ENCODE measurements at regions not wholly inside any gene's neighbourhood (a gene's known extent, or its start where the extent isn't known, plus 50 kb on each side); places are given as distances from the start of the nearest gene placed in this dataset.

DNA sequence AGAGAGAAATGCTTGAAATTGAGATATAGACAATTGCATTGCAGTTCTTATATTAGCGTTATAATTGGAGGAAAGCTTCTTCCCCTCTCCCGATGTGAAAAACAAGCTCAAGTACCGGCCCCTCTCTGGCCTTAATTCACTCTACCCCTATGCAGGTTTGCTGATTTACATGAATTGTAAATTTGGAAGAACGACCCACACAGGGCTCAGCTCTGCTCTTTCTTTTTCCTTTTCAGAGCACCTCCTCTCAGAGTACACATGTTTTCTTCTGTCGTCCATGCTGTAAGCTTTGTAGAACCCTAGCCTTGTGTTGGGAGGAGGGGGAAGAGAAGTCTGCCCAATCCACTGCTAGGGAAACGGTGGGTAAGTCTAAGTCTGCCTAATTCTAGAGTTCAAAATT, 140.8 kb downstream of the IQUB start:
- ATAC-seq (ENCODE audit: insufficient read depth, low FRiP score) (no peak), DNase-seq (no peak)
- no peaks in the 10 kb centered on the region for H3K27me3 ChIP-seq (ENCODE audit: control insufficient read depth in 3 of 3, insufficient read depth in 3 of 3, low read length in 2 of 3)

DNA sequence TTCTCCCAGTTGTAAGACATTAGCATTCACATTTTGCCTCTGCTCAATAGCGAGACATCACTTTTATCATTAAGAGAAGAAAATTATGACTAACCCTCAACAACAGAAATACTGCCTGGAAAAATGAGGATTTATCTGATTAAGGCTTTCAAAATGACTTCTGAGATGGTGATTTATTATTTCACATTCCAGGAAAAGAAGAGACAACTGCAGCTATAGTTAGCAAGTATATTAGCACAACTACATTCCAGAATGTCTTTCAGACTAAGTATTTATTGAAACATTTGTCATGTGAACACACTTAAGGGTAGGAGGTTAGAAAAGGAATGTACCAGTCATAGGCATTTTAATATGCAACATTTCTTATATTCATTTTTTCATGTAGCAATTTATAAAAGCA, 162.0 kb downstream of the IQUB start:
- Histone ChIP-seq H3K4me3 (no peak overlapping the region), H3K9ac (ENCODE audit: insufficient read depth in 1 of 2, low read length in 2 of 2) (no peak overlapping the region), H3K27me3 (ENCODE audit: control insufficient read depth in 3 of 3, insufficient read depth in 3 of 3, low read length in 2 of 3) (no peaks in the 10 kb centered on the region), H3K36me3 (ENCODE audit: control insufficient read depth in 4 of 4, insufficient read depth in 4 of 4, low read length in 4 of 4) (no peaks in the 10 kb centered on the region), H3K27ac (ENCODE audit: low read depth in 1 of 2, low read length in 1 of 2) (no peak overlapping the region), H3K9me3 (ENCODE audit: control insufficient read depth in 4 of 4, insufficient read depth in 3 of 4, low read length in 3 of 4) (no peaks in the 10 kb centered on the region), H3K4me1 (ENCODE audit: control insufficient read depth in 5 of 5, insufficient read depth in 5 of 5, low read length in 5 of 5) (no peaks in the 10 kb centered on the region)
- no peak for ATAC-seq (ENCODE audit: insufficient read depth, low FRiP score)
- DNase-seq: no peak
- no peak for TF ChIP-seq CTCF (IDR thresholded peaks at IDR 0.05; ENCODE audit: control extremely low read depth, extremely low read depth)
- 74 to 77% methylated on average over 1 of the region's 1 CpG for WGBS, 2 donors

More for the DNA sequence above, 140.8 kb downstream of the IQUB start:
- no peak overlapping the region for H3K4me3 ChIP-seq
- H3K9me3 ChIP-seq (ENCODE audit: control insufficient read depth in 4 of 4, insufficient read depth in 3 of 4, low read length in 3 of 4): no peaks in the 10 kb centered on the region
- no peak overlapping the region for H3K9ac ChIP-seq (ENCODE audit: insufficient read depth in 1 of 2, low read length in 2 of 2)
- no peak overlapping the region for H3K27ac ChIP-seq (ENCODE audit: low read depth in 1 of 2, low read length in 1 of 2)
- no peak for TF ChIP-seq CTCF (IDR thresholded peaks at IDR 0.05; ENCODE audit: control extremely low read depth, extremely low read depth)
- no peaks in the 10 kb centered on the region for H3K36me3 ChIP-seq (ENCODE audit: control insufficient read depth in 4 of 4, insufficient read depth in 4 of 4, low read length in 4 of 4)
- no peaks in the 10 kb centered on the region for H3K4me1 ChIP-seq (ENCODE audit: control insufficient read depth in 5 of 5, insufficient read depth in 5 of 5, low read length in 5 of 5)
- 57 to 58% methylated on average over 6 of the region's 6 CpGs for WGBS, 2 donors

DNA sequence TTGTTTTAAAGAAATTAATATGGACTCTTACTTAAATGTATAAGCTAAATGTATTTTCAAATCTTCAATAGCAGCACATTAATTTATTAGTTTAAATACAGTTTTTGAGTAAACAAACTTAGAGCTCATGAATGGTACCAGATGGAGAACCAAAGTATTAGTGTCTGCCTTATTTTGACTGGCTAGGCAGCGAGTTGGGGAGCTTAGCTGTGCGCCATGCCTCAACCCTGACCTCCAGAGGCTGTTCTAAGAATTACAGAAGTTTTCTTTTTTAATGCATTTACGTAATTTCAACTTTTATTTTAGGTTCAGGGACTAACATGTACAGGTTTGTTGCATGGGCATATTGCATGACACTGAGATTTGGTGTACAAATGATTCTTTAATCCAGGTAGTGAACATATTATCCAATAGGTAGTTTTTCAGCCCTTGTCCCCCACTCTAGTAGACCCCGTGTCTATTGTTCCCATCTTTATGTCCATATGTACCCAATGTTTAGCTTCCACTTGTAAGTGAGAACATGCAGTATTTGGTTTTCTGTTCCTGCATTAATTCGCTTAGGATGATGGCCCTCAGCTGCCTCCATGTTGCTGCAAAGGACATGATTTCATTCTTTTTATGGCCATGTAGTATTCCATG, 166.8 kb downstream of the IQUB start:
- Histone ChIP-seq H3K27me3 (ENCODE audit: control insufficient read depth in 3 of 3, insufficient read depth in 3 of 3, low read length in 2 of 3) (no peaks in the 10 kb centered on the region), H3K9ac (ENCODE audit: insufficient read depth in 1 of 2, low read length in 2 of 2) (no peak overlapping the region), H3K4me1 (ENCODE audit: control insufficient read depth in 5 of 5, insufficient read depth in 5 of 5, low read length in 5 of 5) (no peaks in the 10 kb centered on the region), H3K9me3 (ENCODE audit: control insufficient read depth in 4 of 4, insufficient read depth in 3 of 4, low read length in 3 of 4) (no peaks in the 10 kb centered on the region), H3K27ac (ENCODE audit: low read depth in 1 of 2, low read length in 1 of 2) (no peak overlapping the region), H3K4me3 (no peak overlapping the region), H3K36me3 (ENCODE audit: control insufficient read depth in 4 of 4, insufficient read depth in 4 of 4, low read length in 4 of 4) (no peaks in the 10 kb centered on the region)
- DNase-seq (peak; percentile 32 to 65 (median 49)), ATAC-seq (ENCODE audit: insufficient read depth, low FRiP score) (no peak)
- WGBS, 2 donors: 44% methylated on average over 5 of the region's 5 CpGs
- peak; percentile 16 for TF ChIP-seq CTCF (IDR thresholded peaks at IDR 0.05; ENCODE audit: control extremely low read depth, extremely low read depth)

DNA sequence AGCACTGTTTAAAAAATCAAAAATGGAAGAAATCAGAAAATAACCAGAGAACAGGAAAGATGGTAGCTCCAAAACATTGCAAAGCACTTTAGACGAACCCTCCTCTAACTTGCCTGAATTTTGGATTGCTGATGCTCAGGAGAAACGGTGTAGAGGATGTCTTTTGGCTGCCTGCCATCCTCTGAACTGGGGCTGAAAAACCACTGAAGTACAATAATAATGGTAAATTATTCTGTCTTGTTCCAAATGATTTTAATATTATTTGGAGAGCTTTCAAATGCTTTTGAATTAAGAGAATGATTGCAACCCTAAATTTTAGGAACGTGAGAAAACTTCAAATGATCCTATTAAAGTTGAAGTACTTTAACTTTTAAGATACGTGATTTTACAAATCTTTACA, 167.3 kb upstream of the SLC13A1 start:
- DNase-seq (no peak), ATAC-seq (ENCODE audit: insufficient read depth, low FRiP score) (no peak)
- no peak for TF ChIP-seq CTCF (IDR thresholded peaks at IDR 0.05; ENCODE audit: control extremely low read depth, extremely low read depth)
- no peak overlapping the region for H3K27ac ChIP-seq (ENCODE audit: low read depth in 1 of 2, low read length in 1 of 2)
- no peak overlapping the region for H3K4me3 ChIP-seq
- no peak overlapping the region for H3K9ac ChIP-seq (ENCODE audit: insufficient read depth in 1 of 2, low read length in 2 of 2)
- no peaks in the 10 kb centered on the region for H3K9me3 ChIP-seq (ENCODE audit: control insufficient read depth in 4 of 4, insufficient read depth in 3 of 4, low read length in 3 of 4)
- H3K27me3 ChIP-seq (ENCODE audit: control insufficient read depth in 3 of 3, insufficient read depth in 3 of 3, low read length in 2 of 3): no peaks in the 10 kb centered on the region
- no peaks in the 10 kb centered on the region for H3K4me1 ChIP-seq (ENCODE audit: control insufficient read depth in 5 of 5, insufficient read depth in 5 of 5, low read length in 5 of 5)
- WGBS, 2 donors: 53 to 66% methylated on average over 4 of the region's 4 CpGs
- no peaks in the 10 kb centered on the region for H3K36me3 ChIP-seq (ENCODE audit: control insufficient read depth in 4 of 4, insufficient read depth in 4 of 4, low read length in 4 of 4)

Measured in lung (tissue), 11 donors.